Mesenchymal stem cell (in vitro differentiated cells and primary cell): ENCODE measurements at regions not wholly inside any gene's neighbourhood (a gene's known extent, or its start where the extent isn't known, plus 50 kb on each side); places are given as distances from the start of the nearest gene placed in this dataset.
"Not testable (repeated sequence)": the region's sequence is repeated elsewhere in the genome, so short reads cannot be mapped to it uniquely, and the experiment has no call there.

ENCODE experiments used
- DNase-seq: peaks from one replicate; pipeline ENCODE4 v3.0.0-alpha.2; 2013
- H2AFZ ChIP-seq: one replicate; pipeline ENCODE4 v1.6.1; 2013; ENCODE audit warnings: low read depth, mild to moderate bottlenecking, control low read depth, inconsistent platforms, low read length, moderate library complexity
- H2AK5ac ChIP-seq: 2 replicates; pipeline ENCODE4 v1.6.1; 2013; ENCODE audit warnings: low read length, moderate library complexity, mild to moderate bottlenecking, inconsistent platforms; ENCODE audit not compliant: severe bottlenecking
- H2BK120ac ChIP-seq: one replicate; pipeline ENCODE4 v1.6.1; 2013; ENCODE audit warnings: low read depth, mild to moderate bottlenecking, inconsistent platforms, low read length, moderate library complexity
- H2BK12ac ChIP-seq, 2 experiments: one replicate each; pipeline ENCODE4 v1.6.1; 2013; ENCODE audit warnings: inconsistent platforms in 2 of 2, low read length in 2 of 2, mild to moderate bottlenecking in 2 of 2, moderate library complexity in 2 of 2, control low read depth in 1 of 2
- H2BK15ac ChIP-seq: one replicate; pipeline ENCODE4 v1.6.1; 2013; ENCODE audit warnings: mild to moderate bottlenecking, low read depth, inconsistent platforms; ENCODE audit not compliant: poor library complexity, severe bottlenecking
- H2BK5ac ChIP-seq: 2 replicates; pipeline ENCODE4 v1.6.1; 2013; ENCODE audit warnings: low read depth, mild to moderate bottlenecking, low read length, control low read depth, inconsistent platforms; ENCODE audit not compliant: poor library complexity, severe bottlenecking
- H3K14ac ChIP-seq, 2 experiments: one replicate each; pipeline ENCODE4 v1.6.1; 2013; ENCODE audit warnings: inconsistent platforms in 2 of 2, low read length in 2 of 2, control low read depth in 1 of 2, mild to moderate bottlenecking in 1 of 2, moderate library complexity in 1 of 2
- H3K18ac ChIP-seq, 2 experiments: one replicate each; pipeline ENCODE4 v1.6.1; 2013; ENCODE audit warnings: inconsistent platforms in 2 of 2, low read length in 2 of 2, control low read depth in 1 of 2, low read depth in 1 of 2, mild to moderate bottlenecking in 1 of 2
- H3K23ac ChIP-seq, 2 experiments: one replicate each; pipeline ENCODE4 v1.6.1; 2013; ENCODE audit warnings: inconsistent platforms in 2 of 2, low read length in 2 of 2, mild to moderate bottlenecking in 2 of 2, moderate library complexity in 2 of 2, control low read depth in 1 of 2
- H3K27ac ChIP-seq: 2 replicates; pipeline ENCODE4 v1.5.1; 2013; ENCODE audit warnings: mild to moderate bottlenecking, moderate library complexity, low read length, control low read depth, inconsistent platforms; ENCODE audit not compliant: poor library complexity, severe bottlenecking
- H3K27me3 ChIP-seq, 2 experiments: 2 replicates each; pipeline versions ENCODE4 v1.6.1 to v1.7.0; 2013; ENCODE audit warnings: low read length in 2 of 2, mild to moderate bottlenecking in 2 of 2, moderate library complexity in 2 of 2, control low read depth in 1 of 2, inconsistent platforms in 1 of 2; ENCODE audit not compliant: control insufficient read depth in 1 of 2, insufficient read depth in 1 of 2
- H3K36me3 ChIP-seq, 2 experiments: 2 replicates each; pipeline versions ENCODE4 v1.6.1 to v1.7.0; 2013; ENCODE audit warnings: low read length in 2 of 2, control low read depth in 1 of 2, inconsistent platforms in 1 of 2, low read depth in 1 of 2, mild to moderate bottlenecking in 1 of 2; ENCODE audit not compliant: insufficient read depth in 2 of 2, control insufficient read depth in 1 of 2
- H3K4ac ChIP-seq, 2 experiments: one replicate each; pipeline ENCODE4 v1.6.1; 2013; ENCODE audit warnings: inconsistent platforms in 2 of 2, low read length in 2 of 2, mild to moderate bottlenecking in 2 of 2, moderate library complexity in 2 of 2, control low read depth in 1 of 2, low read depth in 1 of 2
- H3K4me1 ChIP-seq: 2 replicates; pipeline ENCODE4 v1.6.1; 2013; ENCODE audit warnings: low read depth, low read length, control low read depth; ENCODE audit not compliant: control insufficient read depth, insufficient read depth
- H3K4me2 ChIP-seq: 2 replicates; pipeline ENCODE4 v1.6.1; 2013; ENCODE audit warnings: low read length, mild to moderate bottlenecking, inconsistent platforms; ENCODE audit not compliant: poor library complexity, severe bottlenecking
- H3K4me3 ChIP-seq, 2 experiments: 2 replicates each; pipeline versions ENCODE4 v1.5.1 to v1.7.0; 2013; ENCODE audit warnings: low read length in 2 of 2, mild to moderate bottlenecking in 2 of 2, control low read depth in 1 of 2, low read depth in 1 of 2; ENCODE audit not compliant: insufficient read depth in 1 of 2
- H3K79me1 ChIP-seq: replicated peaks from 2 replicates; pipeline ENCODE4 v1.6.1; 2013; ENCODE audit warnings: mild to moderate bottlenecking, control low read depth, low read length, inconsistent platforms; ENCODE audit not compliant: poor library complexity, severe bottlenecking
- H3K9ac ChIP-seq: 2 replicates; pipeline ENCODE4 v1.7.0; 2013; ENCODE audit warnings: mild to moderate bottlenecking, low read length, moderate library complexity
- H3K9me3 ChIP-seq: 2 replicates; pipeline ENCODE4 v1.7.0; 2013; ENCODE audit warnings: mild to moderate bottlenecking, low read length; ENCODE audit not compliant: control insufficient read depth
- H4K8ac ChIP-seq: one replicate; pipeline ENCODE4 v1.6.1; 2013; ENCODE audit warnings: inconsistent platforms, mild to moderate bottlenecking, low read length, moderate library complexity
- H4K91ac ChIP-seq: one replicate; pipeline ENCODE4 v1.6.1; 2013; ENCODE audit warnings: mild to moderate bottlenecking, low read length, inconsistent platforms
- WGBS: methylation state at CpG from one replicate; pipeline ENCODE4 v1.1.7; 2013; ENCODE audit warnings: mixed read lengths; 5-methylcytosine and 5-hydroxymethylcytosine counted together

- Histone ChIP-seq H2BK120ac (no peak overlapping the region), H4K8ac (no peak overlapping the region), H3K4ac (no peak overlapping the region), H3K9ac (no peak overlapping the region), H3K4me3 (no peak overlapping the region), H3K4me1 (no peaks in the 10 kb centered on the region), H3K36me3 (no peaks in the 10 kb centered on the region), H3K14ac (no peak overlapping the region), H3K4me2 (no peak overlapping the region), H2BK5ac (no peak overlapping the region), H3K23ac (no peak overlapping the region), H2BK15ac (no peak overlapping the region), H2AFZ (no peak overlapping the region), H3K27me3 (no peaks in the 10 kb centered on the region), H3K27ac (no peak overlapping the region), H3K18ac (no peak overlapping the region), H4K91ac (no peak overlapping the region), H3K9me3 (no peaks in the 10 kb centered on the region), H2AK5ac (no peak overlapping the region), H3K79me1 (no peaks in the 10 kb centered on the region), H2BK12ac (no peak overlapping the region)
- WGBS, result no CpG with 5 or more reads among the region's 1 CpG
- DNase-seq, result no peak
Measured at GRCh38 chr5:108541836-108542235, 159.9 kb upstream of the FBXL17 start.

GRCh38 chr5:108536321-108536720 is 154.4 kb upstream of the FBXL17 start:
- Histone ChIP-seq H3K23ac (no peak overlapping the region), H3K9ac (no peak overlapping the region), H3K27ac (no peak overlapping the region), H3K4me1 (no peaks in the 10 kb centered on the region), H2AK5ac (no peak overlapping the region), H3K36me3 (no peaks in the 10 kb centered on the region), H3K18ac (no peak overlapping the region), H3K4me3 (no peak overlapping the region), H2BK120ac (no peak overlapping the region), H4K91ac (no peak overlapping the region), H3K4me2 (no peak overlapping the region), H4K8ac (no peak overlapping the region), H2AFZ (no peak overlapping the region), H2BK15ac (no peak overlapping the region), H3K79me1 (no peaks in the 10 kb centered on the region), H3K9me3 (no peaks in the 10 kb centered on the region), H3K4ac (no peak overlapping the region), H2BK12ac (no peak overlapping the region), H3K14ac (no peak overlapping the region), H3K27me3 (no peaks in the 10 kb centered on the region), H2BK5ac (no peak overlapping the region)
- DNase-seq, result no peak
- 96% methylated on average over 9 of the region's 10 CpGs for WGBS

- H3K14ac ChIP-seq, result peak overlapping the region in 1 of 2 experiments; percentile 48
- not testable (repeated sequence) for H3K79me1 ChIP-seq, H2AFZ ChIP-seq, H3K4me3 ChIP-seq, H3K4me2 ChIP-seq, H3K27me3 ChIP-seq, H3K9me3 ChIP-seq, DNase-seq, H3K36me3 ChIP-seq, H3K9ac ChIP-seq, H3K27ac ChIP-seq, H3K23ac ChIP-seq, H2AK5ac ChIP-seq, H3K4me1 ChIP-seq, H2BK5ac ChIP-seq, H4K8ac ChIP-seq
- peak overlapping the region; percentile 83 for H2BK120ac ChIP-seq
- H3K18ac ChIP-seq, result peak overlapping the region; percentile 79 to 84
- peak overlapping the region in 1 of 2 experiments; percentile 67 for H3K4ac ChIP-seq
- H2BK12ac ChIP-seq, result peak overlapping the region in 1 of 2 experiments; percentile 78
- H4K91ac ChIP-seq, result peak overlapping the region; percentile 72
- peak overlapping the region; percentile 28 for H2BK15ac ChIP-seq
- WGBS, result 100% methylated on average over 1 of the region's 1 CpG
Measured at GRCh38 chr5:108532129-108532445, 150.2 kb upstream of the FBXL17 start.

- Histone ChIP-seq H3K9me3 (no peaks in the 10 kb centered on the region), H3K4me1 (no peaks in the 10 kb centered on the region), H2BK12ac (peak overlapping the region in 1 of 2 experiments; percentile 78), H2BK120ac (peak overlapping the region; percentile 83), H2BK15ac (peak overlapping the region; percentile 28), H3K79me1 (no peaks in the 10 kb centered on the region), H3K18ac (peak overlapping the region; percentile 79 to 84), H3K9ac (no peak overlapping the region), H2AK5ac (no peak overlapping the region), H3K4ac (peak overlapping the region in 1 of 2 experiments; percentile 84), H2AFZ (no peak overlapping the region), H4K8ac (peak overlapping the region; percentile 12), H3K27ac (no peak overlapping the region), H2BK5ac (no peak overlapping the region), H3K23ac (no peak overlapping the region), H3K27me3 (no peaks in the 10 kb centered on the region), H3K14ac (peak overlapping the region in 1 of 2 experiments; percentile 48), H3K4me3 (no peak overlapping the region), H4K91ac (no peak overlapping the region), H3K4me2 (no peak overlapping the region), H3K36me3 (no peaks in the 10 kb centered on the region)
- peak; percentile 49 for DNase-seq
- 64% methylated on average over 8 of the region's 8 CpGs for WGBS
Measured at GRCh38 chr5:108531367-108532128, 149.7 kb upstream of the FBXL17 start.
